GM18867 (cell line): ENCODE measurements at regions not wholly inside any gene's neighbourhood (a gene's known extent, or its start where the extent isn't known, plus 50 kb on each side); places are given as distances from the start of the nearest gene placed in this dataset.

Experiments
- ATAC-seq: cut with Tn5 transposase; IDR thresholded peaks from one replicate; pipeline ENCODE4 v1.9.1; 2021; ENCODE audit warnings: mild to moderate bottlenecking, moderate library complexity; ENCODE audit not compliant: unreplicated experiment

DNA sequence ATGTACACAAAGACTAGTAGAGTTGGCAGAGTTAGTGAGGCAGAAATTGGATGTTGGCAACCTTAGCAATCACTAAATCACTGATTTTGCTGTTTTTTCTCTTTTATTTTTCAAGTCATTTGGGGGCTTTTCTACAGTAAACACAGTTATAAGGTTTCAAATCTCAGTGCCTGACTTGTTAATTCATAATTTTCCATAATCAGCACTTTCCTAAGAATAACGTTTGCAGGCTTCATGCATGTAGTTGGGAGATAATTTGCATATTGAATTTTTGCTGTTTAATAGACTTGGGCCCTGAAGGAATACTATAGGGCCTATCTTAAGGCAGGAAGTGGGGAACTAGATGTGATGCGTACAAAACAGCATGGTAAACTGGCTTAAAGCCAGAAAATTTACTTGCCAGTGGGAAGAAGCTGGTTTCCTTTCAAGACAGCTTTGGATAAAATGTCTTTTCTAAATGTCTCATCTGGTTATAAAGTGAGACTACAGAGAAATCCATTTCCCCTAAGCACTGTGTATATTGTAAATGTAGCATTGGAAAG, 127.2 kb upstream of the SMIM21 start:
- ATAC-seq: no peak

DNA sequence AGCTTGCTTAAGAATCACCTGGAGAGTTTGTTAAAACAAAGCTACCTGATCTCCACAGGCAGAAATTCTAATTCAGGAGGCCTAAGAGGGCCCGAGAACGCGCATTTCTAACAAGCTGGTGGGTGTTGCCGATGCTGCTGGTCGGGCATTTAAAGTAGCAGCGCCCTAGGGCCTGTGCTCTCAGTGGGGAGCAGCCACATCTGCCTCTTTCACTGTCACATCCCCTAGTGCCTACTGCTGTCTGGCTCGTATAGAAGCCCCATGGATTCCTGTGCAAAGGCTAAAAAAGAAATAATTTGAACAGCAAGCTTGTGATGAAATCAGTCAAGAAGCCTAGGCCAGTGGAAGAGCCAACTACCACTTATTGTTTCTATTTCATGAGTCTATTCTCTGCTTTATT, 126.7 kb upstream of the SMIM21 start:
- no peak for ATAC-seq

DNA sequence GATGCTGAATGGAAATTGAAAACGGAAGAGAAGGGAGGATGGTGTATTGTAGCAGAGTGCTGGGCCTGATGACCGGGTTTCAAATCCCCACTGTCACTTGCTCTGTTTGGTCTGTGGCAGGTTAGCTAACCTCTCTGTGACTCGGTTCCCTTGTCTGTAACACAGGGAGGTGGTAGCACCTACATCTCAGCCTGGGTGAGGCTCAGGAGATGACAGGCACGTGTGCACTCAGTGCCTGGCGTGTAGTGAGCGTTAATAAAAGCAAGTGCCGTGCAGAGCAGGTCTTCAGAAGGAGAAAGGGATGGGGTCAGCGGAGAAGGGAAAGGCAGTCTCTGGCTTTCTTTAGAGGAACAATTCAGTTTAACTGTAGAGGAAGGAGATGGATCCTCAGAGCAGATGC, 125.5 kb upstream of the SMIM21 start:
- no peak for ATAC-seq

DNA sequence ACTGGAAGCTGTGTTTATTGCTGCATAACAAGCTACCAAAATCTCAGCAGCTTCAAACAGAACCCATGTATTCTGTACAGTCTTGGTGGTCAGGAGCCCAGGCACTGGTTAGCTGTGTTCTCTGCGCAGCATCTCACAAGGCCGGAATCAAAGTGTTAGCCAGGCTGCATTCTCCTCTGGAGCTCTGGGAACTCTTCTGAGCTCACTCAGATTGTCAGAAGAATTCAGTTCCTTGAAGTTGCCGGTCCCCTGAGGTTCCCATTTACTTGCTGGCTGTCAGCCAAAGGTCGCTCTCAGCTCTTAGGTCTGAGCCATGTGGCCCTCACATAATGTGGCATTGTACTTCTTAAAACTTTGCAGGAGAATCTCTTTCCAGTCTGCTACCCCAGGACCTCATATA, 123.6 kb upstream of the SMIM21 start:
- ATAC-seq: no peak

DNA sequence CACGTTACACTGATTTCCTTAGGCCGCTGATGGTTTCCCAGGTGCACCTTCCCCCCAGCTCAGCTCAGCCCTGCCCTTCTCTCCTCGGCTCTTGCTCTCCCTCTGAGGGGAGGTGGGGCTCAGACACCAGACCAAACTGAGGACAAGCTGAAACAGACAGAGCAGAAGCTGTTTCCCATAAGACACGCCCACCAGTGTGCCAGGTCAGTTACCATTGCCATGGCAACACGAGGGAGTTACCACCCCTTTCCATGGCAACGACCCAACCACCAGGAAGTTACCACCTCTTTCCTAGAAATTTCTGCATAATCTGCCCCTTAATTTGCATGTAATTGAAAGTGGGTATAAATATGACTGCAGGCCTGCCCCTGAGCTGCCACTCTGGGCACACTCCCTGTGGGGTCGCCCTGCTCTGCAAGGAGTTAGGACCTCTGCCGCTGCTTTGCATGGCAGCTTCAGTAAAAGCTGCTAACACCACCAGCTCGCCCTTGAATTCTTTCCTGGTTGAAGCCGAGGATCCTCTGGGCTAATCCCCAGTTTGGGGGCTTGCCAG, 120.9 kb upstream of the SMIM21 start:
- peak; percentile 39 for ATAC-seq

DNA sequence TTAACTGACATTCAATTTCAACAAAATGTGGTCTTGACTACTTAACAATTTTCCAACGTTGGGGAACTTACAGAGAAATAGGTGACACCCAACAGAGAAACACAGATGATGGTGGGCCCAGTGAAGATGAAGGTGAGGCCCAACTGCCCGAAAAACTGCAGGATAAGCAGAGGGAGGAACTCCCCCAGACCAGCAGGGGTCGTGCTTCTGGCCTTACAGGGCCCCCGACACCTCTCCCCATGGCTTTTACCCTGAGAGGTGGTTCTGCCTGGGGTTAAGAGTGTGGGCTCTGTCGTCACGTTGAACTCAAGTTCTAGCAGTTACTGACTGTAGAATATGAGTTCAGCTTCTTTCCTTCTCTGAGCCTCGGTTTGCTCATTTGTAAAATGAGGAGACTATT, 119.5 kb upstream of the SMIM21 start:
- ATAC-seq: no peak

DNA sequence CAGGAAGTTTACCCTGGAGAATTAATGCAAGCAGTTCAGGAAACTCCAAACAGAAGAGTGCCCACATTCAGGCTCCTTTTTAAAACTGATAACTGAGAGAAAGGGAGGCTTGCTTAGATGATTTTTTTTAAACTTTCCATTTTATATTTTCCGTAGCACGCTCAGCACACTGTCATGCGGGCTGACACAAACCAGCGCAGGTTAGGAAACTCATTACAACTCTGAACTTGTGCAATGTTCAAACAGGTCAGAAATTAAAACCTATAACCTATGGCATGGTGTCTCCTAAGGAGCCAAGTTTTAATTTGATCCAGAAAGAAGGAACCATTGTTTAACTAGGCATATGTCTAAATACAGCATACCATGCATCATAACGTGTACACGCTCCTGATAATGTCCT, 117.7 kb upstream of the SMIM21 start:
- no peak for ATAC-seq

DNA sequence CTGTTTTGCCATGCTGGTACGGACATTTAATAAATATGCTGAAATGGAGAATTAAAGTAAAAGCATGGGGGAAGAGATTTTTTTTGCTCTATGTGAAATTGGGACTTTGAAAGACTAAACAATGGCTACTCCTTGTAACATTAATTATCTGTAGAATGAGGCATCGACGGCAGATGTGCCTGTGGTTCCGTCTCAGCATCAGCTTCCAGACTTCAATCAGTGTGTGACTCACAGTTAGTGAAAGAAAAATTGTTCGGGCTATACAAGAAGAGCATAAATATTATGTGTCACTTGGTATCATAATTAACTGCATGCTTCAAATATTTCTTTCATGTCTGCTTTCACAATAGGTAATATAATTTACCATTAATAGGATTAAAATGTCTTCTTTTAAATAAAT, 117.0 kb upstream of the SMIM21 start:
- ATAC-seq: no peak

DNA sequence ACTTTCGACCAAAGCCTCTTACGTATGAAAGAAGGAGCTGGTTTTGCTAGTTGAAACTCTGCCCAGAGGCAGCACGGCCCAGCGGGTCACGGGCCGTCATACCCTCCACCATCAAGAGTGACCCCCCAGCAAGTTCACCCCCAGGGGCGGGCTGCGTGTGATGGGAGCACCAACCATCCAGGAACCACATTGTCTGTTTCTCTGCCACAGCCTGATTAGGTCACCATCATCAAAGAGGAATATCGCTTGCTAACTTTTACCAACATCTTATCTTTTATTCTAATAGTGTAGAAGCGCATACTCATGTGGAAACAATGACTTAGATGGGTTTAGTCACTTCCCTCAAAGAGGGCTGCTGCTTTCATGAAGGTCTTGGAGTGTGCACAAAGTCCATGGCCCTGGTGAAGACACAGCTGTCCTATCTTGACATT, 116.6 kb upstream of the SMIM21 start:
- no peak for ATAC-seq

DNA sequence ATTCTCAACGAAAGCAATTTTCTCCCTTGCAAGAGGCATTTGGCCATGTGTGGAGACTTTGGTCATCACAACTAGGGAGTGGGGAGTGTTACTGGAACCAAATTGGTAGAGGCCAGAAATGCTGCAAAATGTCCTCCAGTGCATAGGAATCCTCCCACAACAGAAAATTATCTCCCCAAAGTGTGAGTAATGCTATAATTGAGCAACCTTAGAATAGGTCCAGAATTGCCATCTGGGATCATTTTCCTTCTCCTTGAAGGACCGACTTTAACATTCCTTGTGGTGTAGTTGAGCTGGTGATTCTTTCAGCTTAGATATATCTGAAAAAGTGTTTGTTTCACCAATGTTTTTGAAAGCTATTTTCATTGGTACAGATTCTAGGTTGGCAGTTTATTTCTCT, 111.2 kb upstream of the SMIM21 start:
- no peak for ATAC-seq

DNA sequence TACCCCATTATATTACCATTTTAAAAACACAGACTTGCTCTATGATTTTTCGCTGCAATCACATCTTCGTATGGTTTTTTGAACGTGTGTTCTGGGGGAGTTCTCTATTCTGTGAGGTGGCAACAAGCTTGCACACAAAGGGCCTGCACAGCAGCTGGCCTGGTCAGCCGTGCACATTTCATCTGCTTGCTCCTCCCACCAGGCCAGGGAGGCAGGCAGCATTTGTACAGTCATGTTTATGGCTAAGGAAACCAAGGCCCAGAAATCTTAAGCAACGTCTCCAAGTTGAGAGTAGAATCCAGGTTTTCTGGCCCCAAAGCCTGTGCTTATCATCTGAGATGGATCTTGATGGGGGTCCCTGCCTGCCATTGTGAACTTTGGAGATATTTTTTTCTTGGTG, 106.4 kb upstream of the SMIM21 start:
- ATAC-seq: no peak

DNA sequence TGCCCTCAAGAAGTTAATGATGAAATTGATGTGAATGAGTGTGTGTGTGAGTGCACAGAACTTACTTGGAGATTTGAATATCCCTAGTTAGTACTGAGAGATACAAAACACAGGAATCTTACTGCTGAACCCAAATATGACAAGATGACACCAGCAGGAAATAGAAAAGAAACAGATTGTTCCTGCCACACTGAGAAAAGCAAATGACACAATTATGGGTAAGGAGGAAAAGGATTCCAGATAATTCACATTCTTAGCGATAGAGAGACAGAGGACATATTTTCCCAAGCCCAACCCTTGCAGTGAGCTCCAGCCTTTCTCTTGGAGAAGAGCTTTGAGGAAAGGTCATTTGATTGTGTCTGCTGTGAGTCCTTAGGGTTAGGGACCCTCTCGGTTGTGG, 105.7 kb upstream of the SMIM21 start:
- ATAC-seq: no peak

DNA sequence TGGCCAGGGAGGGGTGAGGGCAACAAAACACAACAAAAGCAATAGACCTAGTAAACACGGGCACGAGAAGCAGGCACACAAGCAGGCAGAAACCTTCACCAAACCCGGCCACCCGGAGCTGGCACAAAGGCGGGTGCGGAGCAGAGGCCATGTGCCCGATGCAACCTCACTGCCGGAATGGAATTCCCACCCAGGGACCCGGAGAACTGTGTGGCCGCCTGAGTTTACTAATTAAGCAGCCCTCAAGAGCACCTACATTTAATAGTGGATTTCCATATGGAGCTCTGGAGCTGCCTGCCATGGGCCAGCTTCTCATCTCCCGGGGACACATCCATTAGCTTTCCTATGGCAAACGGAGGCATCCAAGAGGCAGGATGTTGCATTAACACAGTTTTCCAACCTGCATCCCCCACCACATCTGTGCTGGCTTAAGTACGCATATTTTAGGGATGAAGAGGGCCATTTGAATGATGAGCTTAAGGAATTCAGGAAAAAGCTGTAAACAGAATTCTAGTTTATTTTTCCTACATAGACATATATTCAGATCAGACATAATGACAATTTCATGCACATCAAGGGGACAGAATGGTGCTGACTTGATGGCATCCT, 104.5 kb upstream of the SMIM21 start:
- ATAC-seq: no peak

DNA sequence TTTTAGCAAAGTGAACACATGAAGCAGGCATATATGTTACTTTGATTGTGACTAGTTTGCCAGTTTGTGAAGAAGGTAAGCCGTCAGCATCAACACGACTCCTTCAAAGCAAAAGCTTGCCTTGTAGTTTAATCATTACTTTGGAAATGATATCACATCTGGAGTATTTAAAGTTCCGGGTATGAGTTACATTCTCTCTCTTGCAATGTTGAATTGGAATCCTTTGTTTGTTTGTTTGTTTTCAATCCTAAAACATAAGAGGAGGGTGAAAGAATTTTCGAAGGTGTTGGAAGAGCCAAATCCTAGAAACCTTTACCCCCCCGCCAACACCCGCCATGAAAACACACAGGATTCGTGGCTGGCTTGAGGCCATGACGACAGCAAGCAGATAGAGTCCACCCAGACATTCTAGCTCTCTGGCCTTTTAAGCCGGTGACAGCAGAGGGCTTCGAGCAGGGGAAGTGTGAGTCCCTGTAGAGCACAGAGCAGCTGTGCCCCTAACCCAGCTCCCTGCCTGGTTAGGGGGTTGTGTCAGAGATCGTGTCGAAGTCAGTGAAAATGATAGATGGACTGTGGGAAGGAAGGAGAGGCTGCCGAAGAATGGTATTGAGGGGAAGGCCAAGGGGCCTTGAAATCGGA, 103.8 kb upstream of the SMIM21 start:
- ATAC-seq: no peak

DNA sequence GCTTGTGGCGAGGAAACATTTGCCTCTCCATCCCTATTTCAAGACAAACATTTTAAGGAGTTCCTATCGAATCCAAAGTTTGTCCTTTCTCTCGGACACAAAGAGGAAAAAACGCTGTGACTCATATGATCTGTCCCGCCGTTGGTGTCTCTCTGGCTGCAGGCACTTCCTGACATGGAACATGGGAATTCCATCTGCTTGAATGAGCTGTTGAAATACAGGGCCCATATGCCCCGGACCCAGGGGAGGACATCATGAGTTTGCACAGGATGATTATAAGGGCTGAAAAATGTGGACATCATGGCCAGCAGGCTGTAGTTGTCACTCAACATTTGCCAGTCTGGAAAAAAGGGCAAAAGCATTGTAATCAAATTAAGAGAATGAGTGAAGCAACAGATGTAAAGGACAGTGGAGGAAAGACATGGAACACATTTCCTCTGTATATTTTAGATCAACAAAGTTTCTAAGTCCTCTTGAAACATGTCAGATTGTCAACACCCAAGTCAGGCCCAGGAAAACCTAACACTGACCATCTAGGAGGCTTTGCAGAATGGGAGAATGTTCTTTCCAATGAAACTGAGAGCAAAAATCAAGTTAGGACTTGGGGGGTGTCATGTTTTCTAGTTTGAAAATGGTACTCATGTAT, 103.2 kb upstream of the SMIM21 start:
- no peak for ATAC-seq

DNA sequence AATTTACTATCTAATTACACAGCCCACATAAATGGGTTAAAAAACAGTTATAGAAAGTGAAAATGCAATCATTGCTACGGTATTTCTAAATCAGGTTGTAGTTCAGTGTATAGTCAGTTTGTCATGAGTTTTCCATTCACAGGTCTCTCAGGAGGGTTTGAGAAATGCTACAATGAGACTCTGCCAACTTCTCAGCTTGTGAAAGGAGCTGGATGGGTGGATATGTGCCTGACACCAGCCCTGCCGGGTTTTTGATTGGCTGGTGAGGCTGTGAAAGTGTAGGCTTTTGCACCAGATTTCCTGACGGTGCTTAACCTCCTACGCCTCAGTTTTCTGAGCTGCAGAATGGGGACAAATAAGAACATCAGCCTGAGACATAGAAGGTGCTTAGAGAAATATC, 102.6 kb upstream of the SMIM21 start:
- no peak for ATAC-seq

DNA sequence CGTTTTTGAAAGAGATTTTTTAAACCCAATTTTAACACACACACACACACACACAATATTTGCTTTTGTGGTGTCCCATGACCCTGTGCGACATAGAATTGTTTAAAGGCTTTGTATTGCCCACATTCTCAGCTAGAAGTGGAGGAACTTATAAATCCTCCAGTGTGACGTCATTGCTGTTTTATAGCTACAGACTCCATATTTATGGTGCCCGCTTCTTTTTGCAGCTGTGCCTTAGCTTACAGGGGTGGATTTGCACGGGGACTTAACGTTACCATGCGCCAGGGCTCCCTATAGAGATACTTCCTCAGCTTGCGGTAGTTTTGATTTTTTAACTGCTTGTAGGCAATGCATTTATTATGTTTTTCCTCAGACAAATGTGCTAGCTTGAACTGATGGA, 101.9 kb upstream of the SMIM21 start:
- no peak for ATAC-seq

DNA sequence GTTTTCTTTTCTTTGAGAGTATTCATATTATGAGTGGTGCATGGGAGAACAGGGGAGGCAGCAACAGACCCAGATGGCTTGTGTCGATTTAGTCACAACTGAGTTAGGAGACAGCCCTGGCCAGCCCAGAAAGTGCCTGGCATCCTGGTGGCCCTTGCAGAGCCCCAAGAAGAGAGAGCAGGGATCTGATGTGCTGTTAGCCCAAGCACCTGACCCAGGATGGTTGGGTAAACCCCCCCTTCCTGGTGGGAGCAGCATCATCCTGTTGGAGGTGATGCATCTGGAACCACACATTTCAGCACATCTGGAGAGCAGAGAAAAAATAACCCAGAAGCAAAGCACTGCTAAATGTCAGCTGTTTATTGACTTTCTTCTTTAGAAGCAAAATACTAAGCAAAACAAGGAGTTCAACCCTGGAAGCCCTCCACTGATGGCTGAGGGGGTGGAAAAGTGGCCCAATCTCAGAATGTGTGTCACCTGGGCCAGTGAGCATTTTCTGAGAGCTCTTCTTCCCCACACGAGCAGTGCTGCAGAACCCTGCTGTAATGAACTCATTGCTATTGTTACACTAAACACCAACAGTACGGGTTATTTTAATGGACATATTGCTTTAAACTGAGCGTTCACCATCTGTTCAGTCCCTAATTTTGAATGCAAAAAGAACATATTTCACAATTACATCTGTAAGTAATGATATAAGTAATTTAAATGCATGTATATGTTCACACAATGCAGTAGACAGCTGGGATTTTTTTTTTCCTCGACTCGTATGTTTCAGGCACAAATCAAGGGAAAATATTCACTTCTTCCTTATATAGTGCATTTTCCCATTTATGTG, 100.6 kb upstream of the SMIM21 start:
- ATAC-seq: no peak

DNA sequence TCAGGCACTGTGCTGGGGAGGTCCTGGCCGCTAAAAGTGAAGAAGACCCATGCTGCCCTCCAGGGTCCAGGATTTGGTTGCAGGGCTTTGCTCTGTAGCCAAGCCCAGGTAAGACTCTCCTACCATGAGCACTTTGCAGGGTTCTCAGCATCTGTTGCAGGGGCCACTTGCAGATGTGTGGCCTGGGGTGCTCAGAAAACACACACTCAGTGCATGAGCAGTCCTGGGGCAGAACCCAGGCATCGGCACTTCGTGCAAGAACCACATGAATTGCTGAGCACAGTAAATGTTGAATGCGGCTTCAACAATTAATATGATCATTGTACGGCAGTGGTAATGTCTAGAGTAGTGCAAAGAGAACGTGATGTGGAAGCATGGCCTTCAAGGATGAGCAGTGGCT, 98.5 kb upstream of the SMIM21 start:
- no peak for ATAC-seq

DNA sequence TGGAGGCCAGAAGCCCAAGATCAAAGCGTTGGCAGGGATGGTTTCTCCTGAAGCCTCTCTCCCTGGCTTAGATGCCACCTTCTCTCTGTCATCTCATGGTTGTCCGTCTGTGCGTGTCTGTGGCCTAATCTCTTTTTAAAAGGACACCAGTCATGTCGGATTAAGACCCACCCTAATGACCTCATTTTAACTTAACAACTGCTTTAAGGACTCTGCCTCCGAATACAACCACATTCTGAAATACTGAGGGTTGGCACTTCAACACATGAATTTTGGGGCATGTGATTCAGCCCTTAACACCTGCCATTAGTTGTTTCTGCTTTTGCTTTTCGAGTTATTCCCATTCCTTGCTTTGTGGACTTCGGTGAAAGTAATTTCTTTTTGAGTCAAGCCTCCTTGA, 97.8 kb upstream of the SMIM21 start:
- no peak for ATAC-seq

DNA sequence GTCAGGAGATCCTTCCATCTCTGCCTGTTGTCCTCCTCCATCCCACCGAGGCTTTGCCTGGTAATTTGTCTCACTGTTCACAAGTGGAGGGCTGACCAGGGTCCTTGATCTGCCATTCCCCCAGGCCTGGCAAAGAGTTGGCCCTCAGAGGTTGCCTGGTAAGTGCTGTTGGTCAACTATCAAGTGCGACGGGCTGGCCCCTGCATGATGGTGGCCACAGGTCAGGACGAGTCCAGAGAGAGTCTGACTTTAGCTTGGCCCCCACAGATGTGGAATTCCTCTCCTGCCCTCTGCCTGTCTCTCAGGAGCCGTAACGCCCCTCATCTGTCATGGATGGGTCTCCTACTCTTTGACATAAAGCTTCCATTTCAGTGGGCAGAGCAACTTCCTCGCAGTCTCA, 97.3 kb upstream of the SMIM21 start:
- no peak for ATAC-seq
